Left lung (tissue), 4 donors: ENCODE measurements at regions not wholly inside any gene's neighbourhood (a gene's known extent, or its start where the extent isn't known, plus 50 kb on each side); places are given as distances from the start of the nearest gene placed in this dataset.

Source experiments
- ATAC-seq: fragments of 200-7000 bp; cut with Tn5 transposase; one replicate; pipeline ENCODE4 v1.9.1; 2020; ENCODE audit warnings: moderate library complexity
- DNase-seq, 4 donors: peaks; one replicate each; pipeline ENCODE4 v3.0.0-alpha.2; 2013 to 2020
- H3K27ac ChIP-seq, 2 donors: fragments of 200-600 bp; sonication (generic) in 1 of 2; one replicate each; pipeline versions ENCODE4 v1.5.0 to v1.8.0; 2020 to 2021
- H3K27me3 ChIP-seq, 2 donors: fragments of 200-600 bp; sonication (generic) in 1 of 2; one replicate each; pipeline versions ENCODE4 v1.5.0 to v1.8.0; 2020 to 2021
- H3K36me3 ChIP-seq, 2 donors: fragments of 200-600 bp; sonication (generic) in 1 of 2; one replicate each; pipeline versions ENCODE4 v1.5.0 to v1.8.0; 2020 to 2021
- H3K4me1 ChIP-seq, 2 donors: fragments of 200-600 bp; one replicate each; pipeline ENCODE4 v1.8.0; 2021
- H3K4me3 ChIP-seq, 2 donors: fragments of 200-600 bp; sonication (generic) in 1 of 2; one replicate each; pipeline versions ENCODE4 v1.5.0 to v1.8.0; 2020 to 2021; ENCODE audit warnings: mild to moderate bottlenecking in 1 of 2
- H3K9me3 ChIP-seq, 2 donors: fragments of 200-600 bp; sonication (generic) in 1 of 2; one replicate each; pipeline versions ENCODE4 v1.5.0 to v1.8.0; 2020 to 2021
- intact Hi-C, 2 donors: fragments of 100-400 bp; cut with DNase I; formaldehyde crosslinking; loops; one replicate each; pipeline versions ENCODE4 v1.11.2 to v1.14.2; 2022
- TF ChIP-seq, protein P1 (sequence below), 2 donors: fragments of 200-600 bp; sonication (generic) in 1 of 2; IDR thresholded peaks; one replicate each; pipeline versions ENCODE4 v1.5.0 to v1.8.0; 2021; ENCODE audit warnings: antibody characterized with exemption in 2 of 2
- donor health status: DM: no; HTN: yes; CAD: no.
- donor health status: DM: no; HTN: no; CAD: no.

DNA sequence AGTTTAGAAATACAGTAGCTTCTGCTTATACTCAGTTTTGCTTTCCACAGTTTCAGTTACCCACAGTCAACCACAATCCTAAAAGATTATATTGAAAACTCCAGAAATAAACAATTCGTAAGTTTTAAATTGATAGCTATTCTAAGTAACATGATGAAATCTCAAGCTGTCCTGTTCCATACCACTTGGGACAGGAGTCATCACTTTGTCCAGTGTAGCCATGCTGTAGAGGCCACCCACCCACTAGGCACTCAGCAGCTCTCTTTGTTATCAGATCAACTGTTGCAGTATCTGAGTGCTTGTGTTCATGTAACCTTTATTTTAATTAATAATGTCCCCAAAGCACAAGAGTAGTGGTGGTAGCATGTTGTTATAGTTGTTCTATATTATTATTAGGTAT, 117.5 kb upstream of the IQCM start:
- DNase-seq (no peak), ATAC-seq (no peak)
- TF ChIP-seq, protein P1, sequence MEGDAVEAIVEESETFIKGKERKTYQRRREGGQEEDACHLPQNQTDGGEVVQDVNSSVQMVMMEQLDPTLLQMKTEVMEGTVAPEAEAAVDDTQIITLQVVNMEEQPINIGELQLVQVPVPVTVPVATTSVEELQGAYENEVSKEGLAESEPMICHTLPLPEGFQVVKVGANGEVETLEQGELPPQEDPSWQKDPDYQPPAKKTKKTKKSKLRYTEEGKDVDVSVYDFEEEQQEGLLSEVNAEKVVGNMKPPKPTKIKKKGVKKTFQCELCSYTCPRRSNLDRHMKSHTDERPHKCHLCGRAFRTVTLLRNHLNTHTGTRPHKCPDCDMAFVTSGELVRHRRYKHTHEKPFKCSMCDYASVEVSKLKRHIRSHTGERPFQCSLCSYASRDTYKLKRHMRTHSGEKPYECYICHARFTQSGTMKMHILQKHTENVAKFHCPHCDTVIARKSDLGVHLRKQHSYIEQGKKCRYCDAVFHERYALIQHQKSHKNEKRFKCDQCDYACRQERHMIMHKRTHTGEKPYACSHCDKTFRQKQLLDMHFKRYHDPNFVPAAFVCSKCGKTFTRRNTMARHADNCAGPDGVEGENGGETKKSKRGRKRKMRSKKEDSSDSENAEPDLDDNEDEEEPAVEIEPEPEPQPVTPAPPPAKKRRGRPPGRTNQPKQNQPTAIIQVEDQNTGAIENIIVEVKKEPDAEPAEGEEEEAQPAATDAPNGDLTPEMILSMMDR (IDR thresholded peaks at IDR 0.05) = no peak
- no peak overlapping the region for H3K4me3 ChIP-seq
- H3K27ac ChIP-seq = no peak overlapping the region
- intact Hi-C loops = no loop called here
- no peaks in the 10 kb centered on the region for H3K9me3 ChIP-seq
- no peaks in the 10 kb centered on the region for H3K4me1 ChIP-seq
- H3K36me3 ChIP-seq = no peaks in the 10 kb centered on the region
- H3K27me3 ChIP-seq = no peaks in the 10 kb centered on the region

DNA sequence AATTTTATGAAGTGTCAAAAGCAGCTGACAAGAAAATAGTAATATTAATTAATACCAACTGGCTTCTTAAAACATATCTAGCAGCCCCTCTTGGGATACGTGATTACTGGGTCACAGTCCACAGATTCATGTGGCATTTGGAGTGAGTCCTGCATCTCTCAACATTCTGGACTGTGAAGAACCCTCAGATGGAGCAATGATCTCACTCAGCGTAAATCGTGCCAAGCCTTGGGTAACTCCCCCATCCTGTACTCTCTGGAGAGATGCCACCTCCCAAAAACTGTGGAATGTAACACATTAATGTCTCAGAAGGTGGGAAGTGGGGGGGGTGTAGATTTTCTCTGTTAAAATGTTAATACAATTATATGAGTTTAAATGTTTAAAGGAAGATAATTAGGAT, 118.2 kb upstream of the IQCM start:
- Histone ChIP-seq H3K36me3 (no peaks in the 10 kb centered on the region), H3K27me3 (no peaks in the 10 kb centered on the region), H3K4me3 (no peak overlapping the region), H3K27ac (no peak overlapping the region), H3K4me1 (no peaks in the 10 kb centered on the region), H3K9me3 (no peaks in the 10 kb centered on the region)
- DNase-seq = no peak
- TF ChIP-seq, protein P1 (IDR thresholded peaks at IDR 0.05) = no peak
- no peak for ATAC-seq
- intact Hi-C loops = no loop called here

DNA sequence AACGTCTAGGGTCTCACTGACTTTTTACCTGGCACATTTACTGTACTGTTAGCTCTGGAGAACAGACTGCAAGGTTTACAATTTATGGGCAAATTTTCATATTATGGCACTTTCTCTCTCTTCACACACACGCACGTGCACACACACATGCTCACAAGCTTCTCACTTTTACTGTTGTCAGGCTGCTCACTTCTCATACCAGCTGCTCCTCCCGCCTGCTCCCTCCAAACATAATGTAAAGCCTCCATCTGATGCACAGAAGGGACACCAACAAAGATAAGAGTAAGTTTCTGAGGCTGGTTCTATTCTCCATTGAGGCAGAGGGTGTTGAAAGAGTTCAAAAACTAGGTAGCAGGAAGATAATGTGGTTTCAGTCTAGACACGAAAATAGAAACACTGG, 128.9 kb upstream of the DCLK2 start:
- no peak for DNase-seq
- H3K27ac ChIP-seq = no peak overlapping the region
- H3K9me3 ChIP-seq = no peaks in the 10 kb centered on the region
- TF ChIP-seq, protein P1 (IDR thresholded peaks at IDR 0.05) = no peak
- no peak for ATAC-seq
- no peaks in the 10 kb centered on the region for H3K4me1 ChIP-seq
- no peak overlapping the region for H3K4me3 ChIP-seq
- no peaks in the 10 kb centered on the region for H3K36me3 ChIP-seq
- intact Hi-C loops = no loop called here
- H3K27me3 ChIP-seq = no peaks in the 10 kb centered on the region

DNA sequence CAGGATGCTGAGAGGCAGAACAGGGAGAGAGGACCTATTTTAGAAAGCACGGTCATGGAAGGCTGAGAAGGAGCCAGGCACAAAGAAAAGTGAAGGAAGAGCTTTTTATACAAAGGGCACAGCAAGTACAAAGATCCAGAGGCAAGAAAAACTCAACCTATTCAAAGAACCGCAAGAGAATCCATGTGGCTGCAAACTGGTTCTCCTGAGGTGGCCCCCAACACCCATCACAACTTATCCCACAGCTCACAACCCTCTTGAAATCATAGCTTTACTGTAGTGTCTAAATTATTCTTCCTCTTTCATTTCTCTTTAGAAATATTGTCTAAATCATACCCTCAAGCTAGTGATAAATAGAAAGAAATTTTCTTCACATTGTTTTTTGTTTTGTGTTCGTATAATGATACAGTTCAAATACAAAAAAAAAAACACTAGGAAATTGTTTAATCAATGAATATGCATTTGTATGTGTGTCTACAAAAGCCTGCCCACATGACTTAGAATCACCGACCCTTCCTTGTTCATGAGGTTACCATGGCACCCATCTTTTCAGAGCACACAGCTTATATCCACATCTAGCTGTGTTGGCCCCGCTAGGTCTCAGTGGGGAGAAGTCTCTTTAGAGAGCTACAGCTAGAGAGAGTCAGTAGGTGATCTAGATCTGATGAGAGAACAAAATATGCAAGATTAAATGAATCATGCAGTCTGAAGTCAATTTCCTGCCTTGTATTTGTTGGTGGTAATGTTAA, 126.9 kb upstream of the DCLK2 start:
- DNase-seq (no peak), ATAC-seq (no peak)
- no peak overlapping the region for H3K27ac ChIP-seq
- H3K27me3 ChIP-seq = no peaks in the 10 kb centered on the region
- no peak overlapping the region for H3K4me3 ChIP-seq
- H3K4me1 ChIP-seq = no peaks in the 10 kb centered on the region
- no peaks in the 10 kb centered on the region for H3K36me3 ChIP-seq
- intact Hi-C loops = no loop called here
- TF ChIP-seq, protein P1 (IDR thresholded peaks at IDR 0.05) = no peak
- no peaks in the 10 kb centered on the region for H3K9me3 ChIP-seq

DNA sequence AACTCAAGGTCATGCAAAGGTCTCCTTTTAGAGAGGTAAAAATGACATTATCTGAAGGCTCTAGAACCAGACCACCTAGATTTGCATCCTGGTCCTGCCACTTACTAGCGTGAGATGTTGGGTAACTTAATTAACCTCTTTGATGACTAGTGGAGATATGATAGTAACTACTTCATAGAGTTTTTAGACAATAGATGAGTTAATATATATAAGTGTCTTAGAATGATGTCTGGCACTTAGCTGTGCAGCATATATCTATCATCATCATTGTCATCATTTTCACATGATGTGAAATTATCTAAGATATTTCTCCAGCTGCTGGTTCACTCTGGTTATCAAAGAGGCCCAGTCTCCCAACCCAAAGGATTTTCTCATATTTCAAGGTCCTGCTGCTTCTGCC, 126.1 kb upstream of the DCLK2 start:
- intact Hi-C loops = no loop called here
- no peaks in the 10 kb centered on the region for H3K9me3 ChIP-seq
- H3K27me3 ChIP-seq = no peaks in the 10 kb centered on the region
- no peak overlapping the region for H3K4me3 ChIP-seq
- ATAC-seq = no peak
- no peaks in the 10 kb centered on the region for H3K4me1 ChIP-seq
- no peak for DNase-seq
- H3K27ac ChIP-seq = no peak overlapping the region
- no peaks in the 10 kb centered on the region for H3K36me3 ChIP-seq
- TF ChIP-seq, protein P1 (IDR thresholded peaks at IDR 0.05) = no peak
